ENCODE measurements at regions not wholly inside any gene's neighbourhood (a gene's known extent, or its start where the extent isn't known, plus 50 kb on each side); places are given as distances from the start of the nearest gene placed in this dataset.

- TF ChIP-seq CTCF (IDR thresholded peaks at IDR 0.05; ENCODE audit: borderline replicate concordance, extremely low read depth, insufficient read depth): no peak
- DNase-seq (no peak), FAIRE-seq (no peak)
- Histone ChIP-seq H3K9me3 (ENCODE audit: control insufficient read depth in 2 of 3, insufficient read depth in 1 of 3, low read length in 3 of 3) (no peaks in the 10 kb centered on the region), H3K9ac (ENCODE audit: low read length in 3 of 3) (no peak overlapping the region), H3K27me3 (ENCODE audit: control insufficient read depth, insufficient read depth, low read length) (no peaks in the 10 kb centered on the region), H3K36me3 (ENCODE audit: control insufficient read depth in 2 of 3, insufficient read depth in 3 of 3, low read length in 3 of 3) (no peaks in the 10 kb centered on the region), H3K4me1 (ENCODE audit: control insufficient read depth in 2 of 3, insufficient read depth in 2 of 3, low read depth in 1 of 3, low read length in 3 of 3) (no peaks in the 10 kb centered on the region), H3K27ac (ENCODE audit: low read depth in 2 of 2, low read length in 2 of 2) (no peak overlapping the region), H3K4me3 (ENCODE audit: low read length in 3 of 3) (no peak overlapping the region)
- intact Hi-C loops (cut with DNase I): no loop called here
Measured at GRCh38 chr7:46880508-46881196, 701.3 kb downstream of the TNS3 start.

- no peak overlapping the region for H3K9ac ChIP-seq (ENCODE audit: low read length in 3 of 3)
- no peak for TF ChIP-seq CTCF (IDR thresholded peaks at IDR 0.05; ENCODE audit: borderline replicate concordance, extremely low read depth, insufficient read depth)
- intact Hi-C loops (cut with DNase I): no loop called here
- H3K4me3 ChIP-seq (ENCODE audit: low read length in 3 of 3): no peak overlapping the region
- H3K4me1 ChIP-seq (ENCODE audit: control insufficient read depth in 2 of 3, insufficient read depth in 2 of 3, low read depth in 1 of 3, low read length in 3 of 3): no peaks in the 10 kb centered on the region
- H3K27me3 ChIP-seq (ENCODE audit: control insufficient read depth, insufficient read depth, low read length): no peaks in the 10 kb centered on the region
- H3K27ac ChIP-seq (ENCODE audit: low read depth in 2 of 2, low read length in 2 of 2): no peak overlapping the region
- FAIRE-seq: no peak
- no peaks in the 10 kb centered on the region for H3K36me3 ChIP-seq (ENCODE audit: control insufficient read depth in 2 of 3, insufficient read depth in 3 of 3, low read length in 3 of 3)
- DNase-seq: no peak
- H3K9me3 ChIP-seq (ENCODE audit: control insufficient read depth in 2 of 3, insufficient read depth in 1 of 3, low read length in 3 of 3): no peaks in the 10 kb centered on the region
Measured at GRCh38 chr7:46879783-46880182, 702.1 kb downstream of the TNS3 start.

GRCh38 chr7:46871516-46871915, 710.4 kb downstream of the TNS3 start:
- Histone ChIP-seq H3K9ac (ENCODE audit: low read length in 3 of 3) (no peak overlapping the region), H3K4me1 (ENCODE audit: control insufficient read depth in 2 of 3, insufficient read depth in 2 of 3, low read depth in 1 of 3, low read length in 3 of 3) (no peaks in the 10 kb centered on the region), H3K9me3 (ENCODE audit: control insufficient read depth in 2 of 3, insufficient read depth in 1 of 3, low read length in 3 of 3) (no peaks in the 10 kb centered on the region), H3K36me3 (ENCODE audit: control insufficient read depth in 2 of 3, insufficient read depth in 3 of 3, low read length in 3 of 3) (no peaks in the 10 kb centered on the region), H3K4me3 (ENCODE audit: low read length in 3 of 3) (no peak overlapping the region), H3K27ac (ENCODE audit: low read depth in 2 of 2, low read length in 2 of 2) (no peak overlapping the region), H3K27me3 (ENCODE audit: control insufficient read depth, insufficient read depth, low read length) (no peaks in the 10 kb centered on the region)
- DNase-seq (no peak), FAIRE-seq (no peak)
- intact Hi-C loops (cut with DNase I): no loop called here
- no peak for TF ChIP-seq CTCF (IDR thresholded peaks at IDR 0.05; ENCODE audit: borderline replicate concordance, extremely low read depth, insufficient read depth)

- H3K27me3 ChIP-seq (ENCODE audit: control insufficient read depth, insufficient read depth, low read length): no peaks in the 10 kb centered on the region
- FAIRE-seq (no peak), DNase-seq (peak in 2 of 5 donors; percentile 38 to 71)
- H3K4me3 ChIP-seq (ENCODE audit: low read length in 3 of 3): no peak overlapping the region
- no peaks in the 10 kb centered on the region for H3K4me1 ChIP-seq (ENCODE audit: control insufficient read depth in 2 of 3, insufficient read depth in 2 of 3, low read depth in 1 of 3, low read length in 3 of 3)
- no peaks in the 10 kb centered on the region for H3K9me3 ChIP-seq (ENCODE audit: control insufficient read depth in 2 of 3, insufficient read depth in 1 of 3, low read length in 3 of 3)
- H3K9ac ChIP-seq (ENCODE audit: low read length in 3 of 3): no peak overlapping the region
- H3K27ac ChIP-seq (ENCODE audit: low read depth in 2 of 2, low read length in 2 of 2): no peak overlapping the region
- no peak for TF ChIP-seq CTCF (IDR thresholded peaks at IDR 0.05; ENCODE audit: borderline replicate concordance, extremely low read depth, insufficient read depth)
- no peaks in the 10 kb centered on the region for H3K36me3 ChIP-seq (ENCODE audit: control insufficient read depth in 2 of 3, insufficient read depth in 3 of 3, low read length in 3 of 3)
- intact Hi-C loops (cut with DNase I): no loop called here
Measured at GRCh38 chr7:46864716-46865115, 717.2 kb downstream of the TNS3 start.
